ENCODE measurements at regions not wholly inside any gene's neighbourhood (a gene's known extent, or its start where the extent isn't known, plus 50 kb on each side); places are given as distances from the start of the nearest gene placed in this dataset.

DNA sequence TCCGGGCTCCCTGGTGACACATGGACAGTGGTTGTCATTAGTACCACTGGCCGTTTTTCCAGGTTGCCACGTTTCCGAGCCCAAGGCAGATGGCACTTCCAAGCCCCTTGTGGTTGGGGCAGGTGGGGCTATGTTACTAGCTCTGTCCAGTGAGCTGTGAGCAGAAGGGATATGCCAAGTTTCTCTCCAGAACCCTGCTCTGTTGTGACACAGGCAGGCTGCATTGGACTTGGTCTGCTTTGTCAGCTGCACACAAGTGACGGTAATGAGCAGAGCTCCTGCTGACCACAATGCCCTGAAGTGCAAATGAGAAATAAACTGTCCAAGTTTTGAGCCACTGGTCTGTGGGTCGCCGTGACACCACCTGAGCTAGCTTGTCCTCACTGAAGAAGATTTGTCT is 118.8 kb downstream of the GYPC start:
- no peaks in the 10 kb centered on the region for H3K9me3 ChIP-seq (ENCODE audit: control insufficient read depth, low read length)
- no peaks in the 10 kb centered on the region for H3K36me3 ChIP-seq (ENCODE audit: control insufficient read depth, insufficient read depth, low read length)
- H3K27ac ChIP-seq (ENCODE audit: low read depth, low read length, severe bottlenecking): no peak overlapping the region
- H3K4me1 ChIP-seq (ENCODE audit: control insufficient read depth, insufficient read depth, low read length, poor library complexity, severe bottlenecking): no peaks in the 10 kb centered on the region
- H3K4me3 ChIP-seq (ENCODE audit: extremely low read depth, insufficient read depth, low read length, poor library complexity, severe bottlenecking): no peak overlapping the region
- WGBS, 2 experiments (ENCODE audit: insufficient coverage in 2 of 2): 85 to 94% methylated on average over 5 to 7 of the region's 7 CpGs

GRCh38 chr2:126775300-126775985 is 119.5 kb downstream of the GYPC start:
- H3K27ac ChIP-seq (ENCODE audit: low read depth, low read length, severe bottlenecking): no peak overlapping the region
- no peak overlapping the region for H3K4me3 ChIP-seq (ENCODE audit: extremely low read depth, insufficient read depth, low read length, poor library complexity, severe bottlenecking)
- no peaks in the 10 kb centered on the region for H3K9me3 ChIP-seq (ENCODE audit: control insufficient read depth, low read length)
- no peaks in the 10 kb centered on the region for H3K4me1 ChIP-seq (ENCODE audit: control insufficient read depth, insufficient read depth, low read length, poor library complexity, severe bottlenecking)
- WGBS, 2 experiments (ENCODE audit: insufficient coverage in 2 of 2): 85 to 90% methylated on average over 9 to 10 of the region's 10 CpGs
- no peaks in the 10 kb centered on the region for H3K36me3 ChIP-seq (ENCODE audit: control insufficient read depth, insufficient read depth, low read length)

- Histone ChIP-seq H3K36me3 (ENCODE audit: control insufficient read depth, insufficient read depth, low read length) (no peaks in the 10 kb centered on the region), H3K4me1 (ENCODE audit: control insufficient read depth, insufficient read depth, low read length, poor library complexity, severe bottlenecking) (no peaks in the 10 kb centered on the region), H3K27ac (ENCODE audit: low read depth, low read length, severe bottlenecking) (no peak overlapping the region), H3K4me3 (ENCODE audit: extremely low read depth, insufficient read depth, low read length, poor library complexity, severe bottlenecking) (peak overlapping the region; percentile 60), H3K9me3 (ENCODE audit: control insufficient read depth, low read length) (no peaks in the 10 kb centered on the region)
- 36 to 46% methylated on average over 9 of the region's 9 CpGs for WGBS, 2 experiments (ENCODE audit: insufficient coverage in 2 of 2)
These were observed 120.3 kb downstream of the GYPC start for GRCh38 chr2:126776255-126776654.

DNA sequence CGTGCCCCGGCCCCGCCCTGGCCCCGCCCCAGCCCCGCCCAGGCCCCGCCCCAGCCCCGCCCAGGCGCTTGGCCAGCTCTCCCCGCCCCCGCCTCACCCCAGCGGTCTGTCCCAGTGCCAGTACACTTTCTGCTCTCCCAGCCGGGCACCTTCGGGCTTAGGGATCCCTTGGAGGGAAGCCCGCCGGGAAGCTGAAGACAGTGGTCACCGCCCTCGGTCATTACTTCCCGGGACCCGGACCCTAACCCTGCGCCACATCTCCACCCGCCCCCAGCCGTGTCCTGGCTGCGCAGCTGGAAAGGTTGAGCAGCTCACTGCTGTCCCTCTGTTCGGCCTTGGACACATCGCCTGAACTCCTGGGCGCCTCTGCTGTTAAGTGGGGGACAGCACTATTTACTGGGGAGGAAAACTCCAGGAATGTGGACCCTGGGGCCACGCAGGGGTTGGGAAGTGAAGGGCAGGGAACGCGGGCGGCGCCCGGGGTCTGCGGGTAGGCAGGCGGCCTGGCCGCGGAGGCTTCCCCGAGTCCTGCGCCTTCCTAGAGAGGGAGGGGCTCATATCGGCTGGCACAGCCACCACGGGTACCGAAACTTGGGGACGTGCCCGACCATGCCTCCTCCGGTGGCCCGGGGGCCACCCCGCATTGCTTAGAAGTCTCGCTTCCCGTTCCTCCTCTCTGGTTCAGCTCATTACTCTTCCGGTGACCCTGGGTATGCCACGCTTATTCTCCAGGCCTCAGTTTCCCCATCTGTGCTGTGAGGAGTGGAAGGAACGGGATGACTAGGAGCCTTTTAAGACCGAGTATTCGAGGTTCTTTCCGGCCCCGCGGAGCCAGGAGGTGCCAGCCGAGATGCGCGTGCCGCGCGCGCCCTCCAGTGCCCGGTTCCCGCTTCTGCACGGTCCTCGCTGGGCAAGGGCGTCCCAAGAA is 121.0 kb downstream of the GYPC start:
- WGBS, 2 experiments (ENCODE audit: insufficient coverage in 2 of 2): 0 to 1% methylated on average over 40 to 49 of the region's 68 CpGs

DNA sequence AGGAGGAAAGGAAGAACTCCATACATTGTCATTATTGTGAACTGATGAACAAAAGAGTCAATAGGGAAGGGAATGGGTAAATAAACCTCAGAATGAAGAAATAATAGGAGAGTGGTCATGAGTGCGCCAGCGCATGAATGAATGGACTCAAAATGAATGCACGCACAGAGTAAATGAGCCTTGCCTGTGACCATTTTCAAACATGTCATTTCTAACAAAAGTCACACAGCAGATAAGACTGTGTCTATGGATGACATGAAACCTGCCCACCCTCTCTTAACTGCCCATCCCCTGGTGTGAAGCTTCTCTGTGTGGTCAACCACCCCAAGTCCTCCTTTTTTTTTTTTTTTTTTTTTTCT is 121.1 kb upstream of the TEX51 start:
- WGBS, 2 experiments (ENCODE audit: insufficient coverage in 2 of 2): 61 to 74% methylated on average over 2 to 3 of the region's 3 CpGs
- no peaks in the 10 kb centered on the region for H3K36me3 ChIP-seq (ENCODE audit: control insufficient read depth, insufficient read depth, low read length)
- H3K4me1 ChIP-seq (ENCODE audit: control insufficient read depth, insufficient read depth, low read length, poor library complexity, severe bottlenecking): no peaks in the 10 kb centered on the region
- H3K27ac ChIP-seq (ENCODE audit: low read depth, low read length, severe bottlenecking): no peak overlapping the region
- H3K9me3 ChIP-seq (ENCODE audit: control insufficient read depth, low read length): no peaks in the 10 kb centered on the region
- peak overlapping the region; percentile 60 for H3K4me3 ChIP-seq (ENCODE audit: extremely low read depth, insufficient read depth, low read length, poor library complexity, severe bottlenecking)

More for the DNA sequence above, 121.0 kb downstream of the GYPC start:
- Histone ChIP-seq H3K27ac (ENCODE audit: low read depth, low read length, severe bottlenecking) (peak overlapping the region; percentile 39), H3K4me1 (ENCODE audit: control insufficient read depth, insufficient read depth, low read length, poor library complexity, severe bottlenecking) (no peaks in the 10 kb centered on the region), H3K9me3 (ENCODE audit: control insufficient read depth, low read length) (no peaks in the 10 kb centered on the region), H3K4me3 (ENCODE audit: extremely low read depth, insufficient read depth, low read length, poor library complexity, severe bottlenecking) (peak overlapping the region; percentile 60), H3K36me3 (ENCODE audit: control insufficient read depth, insufficient read depth, low read length) (no peaks in the 10 kb centered on the region)

DNA sequence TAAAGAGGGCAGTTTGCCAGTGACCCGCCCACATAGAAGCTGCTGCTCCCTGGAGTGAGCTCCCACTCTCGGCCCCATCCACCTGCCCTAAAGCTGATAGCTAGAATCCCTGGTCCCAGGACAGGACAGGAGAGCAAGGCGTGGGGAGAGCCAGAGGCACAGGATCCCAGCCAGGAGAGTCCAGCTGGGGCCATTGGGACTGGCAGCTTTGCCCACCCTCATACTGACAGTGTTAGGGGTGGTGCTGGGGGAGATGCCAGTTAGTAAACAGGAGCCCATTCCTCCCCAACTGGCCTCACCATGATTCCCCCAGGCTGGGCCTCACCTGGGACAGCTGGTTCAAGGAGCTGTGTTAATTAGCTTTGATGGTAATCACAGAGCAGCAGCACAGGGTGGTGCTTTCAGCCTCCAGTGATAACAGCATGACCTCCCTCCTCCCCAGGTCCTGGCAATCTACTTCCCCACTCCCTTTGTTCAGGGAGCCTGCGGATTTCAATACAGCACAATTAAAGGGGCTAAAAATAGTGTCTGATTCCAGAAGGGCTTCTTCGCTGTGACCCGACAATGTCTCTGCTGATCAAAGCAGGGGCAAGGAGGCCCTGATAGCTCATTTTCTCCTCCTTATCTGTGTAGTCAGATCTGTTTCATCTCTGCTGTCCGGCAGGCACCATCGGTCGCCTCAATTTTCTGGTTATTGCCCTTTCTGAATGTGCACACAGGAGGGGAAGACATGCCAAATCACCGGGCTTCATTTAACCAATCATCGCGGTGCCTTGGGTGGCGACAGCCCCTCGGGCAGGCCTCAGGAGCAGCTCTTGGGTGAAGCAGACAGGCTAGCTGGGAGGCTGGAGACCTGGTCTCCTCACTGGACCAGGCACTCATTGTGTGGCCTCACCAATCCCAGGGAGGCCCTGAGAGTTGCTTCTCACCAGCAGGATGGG is 119.9 kb upstream of the TEX51 start:
- no peaks in the 10 kb centered on the region for H3K9me3 ChIP-seq (ENCODE audit: control insufficient read depth, low read length)
- no peaks in the 10 kb centered on the region for H3K4me1 ChIP-seq (ENCODE audit: control insufficient read depth, insufficient read depth, low read length, poor library complexity, severe bottlenecking)
- no peak overlapping the region for H3K27ac ChIP-seq (ENCODE audit: low read depth, low read length, severe bottlenecking)
- 77 to 81% methylated on average over 12 to 13 of the region's 14 CpGs for WGBS, 2 experiments (ENCODE audit: insufficient coverage in 2 of 2)
- no peak overlapping the region for H3K4me3 ChIP-seq (ENCODE audit: extremely low read depth, insufficient read depth, low read length, poor library complexity, severe bottlenecking)
- H3K36me3 ChIP-seq (ENCODE audit: control insufficient read depth, insufficient read depth, low read length): no peaks in the 10 kb centered on the region

DNA sequence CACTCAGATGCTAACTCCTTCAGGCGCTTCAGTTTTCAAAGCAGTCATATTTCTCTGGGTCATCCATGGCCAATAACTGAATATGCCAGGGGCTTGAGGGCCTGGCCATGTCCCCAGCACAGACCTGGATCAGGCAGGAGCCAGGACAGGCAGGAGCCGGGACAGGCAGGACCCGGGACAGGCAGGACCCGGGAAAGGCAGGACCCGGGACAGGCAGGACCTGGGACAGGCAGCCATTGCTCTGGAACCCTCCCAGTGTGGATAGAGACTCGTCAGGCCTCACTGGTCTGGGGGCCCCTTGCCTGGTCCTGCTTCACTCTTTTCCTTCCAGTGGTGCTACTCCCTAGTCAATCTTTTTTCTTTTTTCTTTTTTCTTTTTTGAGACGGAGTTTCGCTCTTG is 117.5 kb upstream of the TEX51 start:
- no peaks in the 10 kb centered on the region for H3K9me3 ChIP-seq (ENCODE audit: control insufficient read depth, low read length)
- H3K4me1 ChIP-seq (ENCODE audit: control insufficient read depth, insufficient read depth, low read length, poor library complexity, severe bottlenecking): no peaks in the 10 kb centered on the region
- H3K27ac ChIP-seq (ENCODE audit: low read depth, low read length, severe bottlenecking): no peak overlapping the region
- H3K36me3 ChIP-seq (ENCODE audit: control insufficient read depth, insufficient read depth, low read length): no peaks in the 10 kb centered on the region
- H3K4me3 ChIP-seq (ENCODE audit: extremely low read depth, insufficient read depth, low read length, poor library complexity, severe bottlenecking): no peak overlapping the region
- 74 to 81% methylated on average over 8 of the region's 8 CpGs for WGBS, 2 experiments (ENCODE audit: insufficient coverage in 2 of 2)

DNA sequence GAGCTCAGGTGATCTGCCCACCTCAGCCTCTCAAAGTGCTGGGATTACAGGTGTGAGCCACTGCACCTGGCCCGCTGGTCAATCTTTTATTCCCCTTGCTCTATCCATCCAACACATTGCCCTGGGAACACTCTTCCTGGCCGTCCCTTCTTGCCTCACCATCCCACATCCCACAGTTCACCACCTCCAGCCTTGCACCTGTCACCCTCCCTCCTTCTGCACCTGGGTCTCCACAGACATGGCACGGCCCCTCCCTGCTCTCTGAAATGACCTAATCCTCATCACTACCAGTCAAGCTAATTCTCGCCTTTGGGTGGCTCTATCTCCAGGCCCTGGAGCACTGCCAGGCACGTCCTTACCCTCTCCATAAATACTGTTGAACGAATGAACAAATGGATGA is 116.9 kb upstream of the TEX51 start:
- no peaks in the 10 kb centered on the region for H3K36me3 ChIP-seq (ENCODE audit: control insufficient read depth, insufficient read depth, low read length)
- H3K4me3 ChIP-seq (ENCODE audit: extremely low read depth, insufficient read depth, low read length, poor library complexity, severe bottlenecking): no peak overlapping the region
- 91 to 92% methylated on average over 3 to 6 of the region's 6 CpGs for WGBS, 2 experiments (ENCODE audit: insufficient coverage in 2 of 2)
- H3K27ac ChIP-seq (ENCODE audit: low read depth, low read length, severe bottlenecking): no peak overlapping the region
- no peaks in the 10 kb centered on the region for H3K9me3 ChIP-seq (ENCODE audit: control insufficient read depth, low read length)
- H3K4me1 ChIP-seq (ENCODE audit: control insufficient read depth, insufficient read depth, low read length, poor library complexity, severe bottlenecking): no peaks in the 10 kb centered on the region

DNA sequence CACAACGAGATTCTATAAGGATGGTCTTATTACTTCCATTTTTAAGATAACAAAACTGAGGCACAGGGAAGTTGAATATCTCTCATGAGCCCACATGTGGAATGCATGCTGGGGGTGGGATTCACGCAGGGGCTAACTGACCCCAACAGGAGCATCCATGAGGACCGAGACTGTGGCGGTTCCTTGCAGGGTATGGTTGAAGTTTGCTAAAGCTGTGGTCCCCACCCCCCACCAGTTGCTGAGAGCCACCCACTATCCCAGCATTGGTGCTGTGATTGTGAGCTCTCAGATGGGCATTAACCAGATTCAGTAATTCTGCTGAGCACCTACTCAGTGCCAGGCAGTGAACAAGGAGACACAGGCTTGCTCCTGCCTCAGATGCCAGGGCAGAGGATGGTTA is 116.0 kb upstream of the TEX51 start:
- Histone ChIP-seq H3K36me3 (ENCODE audit: control insufficient read depth, insufficient read depth, low read length) (no peaks in the 10 kb centered on the region), H3K4me3 (ENCODE audit: extremely low read depth, insufficient read depth, low read length, poor library complexity, severe bottlenecking) (no peak overlapping the region), H3K4me1 (ENCODE audit: control insufficient read depth, insufficient read depth, low read length, poor library complexity, severe bottlenecking) (no peaks in the 10 kb centered on the region), H3K27ac (ENCODE audit: low read depth, low read length, severe bottlenecking) (no peak overlapping the region), H3K9me3 (ENCODE audit: control insufficient read depth, low read length) (no peaks in the 10 kb centered on the region)
- 88 to 92% methylated on average over 2 to 3 of the region's 4 CpGs for WGBS, 2 experiments (ENCODE audit: insufficient coverage in 2 of 2)

DNA sequence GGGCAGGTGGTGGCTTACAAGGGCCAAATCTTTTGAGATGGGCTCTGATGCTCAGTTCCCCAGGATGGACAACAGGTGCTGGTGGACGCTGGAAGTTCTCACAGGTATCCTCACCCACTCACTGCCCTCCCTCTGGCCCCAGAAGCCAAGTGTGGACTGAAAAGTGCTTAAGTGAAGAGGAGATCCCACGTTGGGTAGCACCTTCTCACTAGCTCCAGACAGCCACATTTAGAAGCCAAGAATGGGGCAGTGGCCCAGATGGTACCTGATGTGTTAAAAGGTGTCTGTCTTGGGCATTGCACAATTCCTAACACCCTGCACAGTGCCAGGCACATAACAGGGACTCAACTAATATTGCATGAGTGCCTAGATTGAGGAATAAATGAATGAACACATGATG is 115.3 kb upstream of the TEX51 start:
- H3K9me3 ChIP-seq (ENCODE audit: control insufficient read depth, low read length): no peaks in the 10 kb centered on the region
- no peaks in the 10 kb centered on the region for H3K4me1 ChIP-seq (ENCODE audit: control insufficient read depth, insufficient read depth, low read length, poor library complexity, severe bottlenecking)
- H3K27ac ChIP-seq (ENCODE audit: low read depth, low read length, severe bottlenecking): no peak overlapping the region
- H3K4me3 ChIP-seq (ENCODE audit: extremely low read depth, insufficient read depth, low read length, poor library complexity, severe bottlenecking): no peak overlapping the region
- H3K36me3 ChIP-seq (ENCODE audit: control insufficient read depth, insufficient read depth, low read length): no peaks in the 10 kb centered on the region
- 80 to 100% methylated on average over 1 of the region's 2 CpGs for WGBS, 2 experiments (ENCODE audit: insufficient coverage in 2 of 2)

All from mesodermal cell (in vitro differentiated cells).